ENCODE measurements at regions not wholly inside any gene's neighbourhood (a gene's known extent, or its start where the extent isn't known, plus 50 kb on each side); places are given as distances from the start of the nearest gene placed in this dataset.

DNA sequence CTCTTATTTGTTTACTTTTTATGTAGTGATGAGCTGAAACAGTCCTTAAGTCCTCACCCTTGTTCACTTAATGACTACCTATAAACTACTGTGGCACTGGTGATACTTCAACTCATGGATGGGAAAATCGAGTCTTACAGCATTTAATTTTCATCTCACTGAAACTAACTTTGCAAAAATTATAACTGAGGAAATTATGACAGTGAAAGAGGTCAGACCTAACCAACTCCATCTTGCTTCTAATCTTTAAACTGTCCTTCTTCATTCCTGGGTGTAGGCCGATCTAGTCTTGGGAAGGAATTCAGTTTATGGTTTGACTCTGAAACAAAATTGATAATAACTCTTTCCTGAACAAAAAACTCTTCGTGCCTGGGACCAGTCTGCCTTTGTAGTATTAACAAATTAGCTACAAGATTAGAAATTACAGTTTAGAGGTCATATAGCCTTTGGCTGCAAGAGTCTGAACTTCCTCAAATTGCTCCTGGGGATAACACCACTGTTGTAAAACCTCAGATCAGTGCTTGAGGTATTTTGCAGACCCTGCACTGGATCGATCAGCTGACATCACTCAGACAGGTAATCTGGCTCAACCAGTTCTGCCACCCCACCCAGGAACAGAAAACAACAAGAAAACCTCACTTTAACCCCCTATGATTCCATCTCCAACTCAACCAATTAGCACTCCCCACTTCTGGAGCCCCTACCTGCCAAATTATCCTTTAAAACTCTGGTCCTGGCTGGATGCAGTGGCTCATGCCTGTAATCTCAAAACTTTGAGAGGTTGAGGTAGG, 995.7 kb upstream of the PRKX start:
- H3K4me3 ChIP-seq: no peak overlapping the region
- no peak overlapping the region for H3K9ac ChIP-seq (ENCODE audit: insufficient read depth in 1 of 2, low read length in 2 of 2)
- H3K27ac ChIP-seq (ENCODE audit: low read depth in 1 of 2, low read length in 1 of 2): no peak overlapping the region
- TF ChIP-seq, protein P1, sequence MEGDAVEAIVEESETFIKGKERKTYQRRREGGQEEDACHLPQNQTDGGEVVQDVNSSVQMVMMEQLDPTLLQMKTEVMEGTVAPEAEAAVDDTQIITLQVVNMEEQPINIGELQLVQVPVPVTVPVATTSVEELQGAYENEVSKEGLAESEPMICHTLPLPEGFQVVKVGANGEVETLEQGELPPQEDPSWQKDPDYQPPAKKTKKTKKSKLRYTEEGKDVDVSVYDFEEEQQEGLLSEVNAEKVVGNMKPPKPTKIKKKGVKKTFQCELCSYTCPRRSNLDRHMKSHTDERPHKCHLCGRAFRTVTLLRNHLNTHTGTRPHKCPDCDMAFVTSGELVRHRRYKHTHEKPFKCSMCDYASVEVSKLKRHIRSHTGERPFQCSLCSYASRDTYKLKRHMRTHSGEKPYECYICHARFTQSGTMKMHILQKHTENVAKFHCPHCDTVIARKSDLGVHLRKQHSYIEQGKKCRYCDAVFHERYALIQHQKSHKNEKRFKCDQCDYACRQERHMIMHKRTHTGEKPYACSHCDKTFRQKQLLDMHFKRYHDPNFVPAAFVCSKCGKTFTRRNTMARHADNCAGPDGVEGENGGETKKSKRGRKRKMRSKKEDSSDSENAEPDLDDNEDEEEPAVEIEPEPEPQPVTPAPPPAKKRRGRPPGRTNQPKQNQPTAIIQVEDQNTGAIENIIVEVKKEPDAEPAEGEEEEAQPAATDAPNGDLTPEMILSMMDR (IDR thresholded peaks at IDR 0.05; ENCODE audit: control extremely low read depth, extremely low read depth): no peak
- DNase-seq: no peak
- peaks cover 0 to 3% (median 0%) of the 10 kb centered on the region in 4 donors for H3K9me3 ChIP-seq (ENCODE audit: control insufficient read depth in 4 of 4, insufficient read depth in 3 of 4, low read length in 3 of 4)
- WGBS, 2 donors: 53 to 56% methylated on average over 4 of the region's 4 CpGs
- peaks cover 0 to 2% (median 0%) of the 10 kb centered on the region in 3 donors for H3K27me3 ChIP-seq (ENCODE audit: control insufficient read depth in 3 of 3, insufficient read depth in 3 of 3, low read length in 2 of 3)
- H3K36me3 ChIP-seq (ENCODE audit: control insufficient read depth in 4 of 4, insufficient read depth in 4 of 4, low read length in 4 of 4): no peaks in the 10 kb centered on the region
- no peak for ATAC-seq (ENCODE audit: insufficient read depth, low FRiP score)
- H3K4me1 ChIP-seq (ENCODE audit: control insufficient read depth in 5 of 5, insufficient read depth in 5 of 5, low read length in 5 of 5): peaks cover 0 to 1% (median 0%) of the 10 kb centered on the region in 5 donors

DNA sequence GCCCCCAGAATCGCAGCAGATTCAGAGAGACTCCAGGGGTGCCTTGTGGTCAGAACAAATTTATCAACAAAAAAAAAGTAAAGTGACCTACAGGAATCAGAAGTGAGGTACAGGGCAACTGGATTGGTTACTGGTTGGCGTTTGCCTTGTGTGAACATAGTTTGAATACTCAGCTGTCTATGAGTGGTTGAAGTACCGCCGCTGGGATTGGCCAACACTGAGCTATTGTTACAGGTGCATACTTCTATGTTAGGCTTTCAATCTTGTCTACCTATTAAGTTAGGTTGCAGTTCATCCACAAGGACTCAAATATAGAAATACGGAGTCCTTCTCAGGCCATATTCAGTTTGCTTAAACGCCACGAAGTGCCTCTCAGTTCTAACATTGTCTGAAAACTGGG, 993.5 kb upstream of the PRKX start:
- peaks cover 0 to 3% (median 0%) of the 10 kb centered on the region in 4 donors for H3K9me3 ChIP-seq (ENCODE audit: control insufficient read depth in 4 of 4, insufficient read depth in 3 of 4, low read length in 3 of 4)
- 80 to 94% methylated on average over 7 of the region's 7 CpGs for WGBS, 2 donors
- H3K4me3 ChIP-seq: no peak overlapping the region
- no peak for ATAC-seq (ENCODE audit: insufficient read depth, low FRiP score)
- TF ChIP-seq, protein P1 (IDR thresholded peaks at IDR 0.05; ENCODE audit: control extremely low read depth, extremely low read depth): no peak
- H3K9ac ChIP-seq (ENCODE audit: insufficient read depth in 1 of 2, low read length in 2 of 2): no peak overlapping the region
- peaks cover 0 to 1% (median 0%) of the 10 kb centered on the region in 5 donors for H3K4me1 ChIP-seq (ENCODE audit: control insufficient read depth in 5 of 5, insufficient read depth in 5 of 5, low read length in 5 of 5)
- no peaks in the 10 kb centered on the region for H3K36me3 ChIP-seq (ENCODE audit: control insufficient read depth in 4 of 4, insufficient read depth in 4 of 4, low read length in 4 of 4)
- DNase-seq: no peak
- H3K27me3 ChIP-seq (ENCODE audit: control insufficient read depth in 3 of 3, insufficient read depth in 3 of 3, low read length in 2 of 3): peaks cover 0 to 2% (median 0%) of the 10 kb centered on the region in 3 donors
- no peak overlapping the region for H3K27ac ChIP-seq (ENCODE audit: low read depth in 1 of 2, low read length in 1 of 2)

DNA sequence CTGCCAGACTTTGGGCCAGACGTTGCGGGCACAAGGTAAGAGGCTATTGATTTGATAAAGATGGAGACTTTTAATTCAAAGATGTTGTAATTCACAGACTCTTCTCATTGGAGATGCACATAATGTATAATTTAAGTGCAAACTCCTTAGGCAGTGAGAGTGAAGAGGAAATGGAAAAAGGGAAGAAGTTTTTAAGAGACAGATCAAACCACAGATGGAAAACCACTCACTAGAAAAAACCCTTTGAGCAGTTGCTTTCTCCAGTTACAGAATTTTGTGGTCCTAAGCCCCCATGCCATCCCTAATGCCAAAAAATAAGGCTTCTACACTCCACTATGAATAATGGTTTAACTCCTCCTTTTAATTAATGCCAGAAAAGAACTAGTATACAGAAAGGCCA, 977.1 kb upstream of the PRKX start:
- Histone ChIP-seq H3K4me3 (no peak overlapping the region), H3K9ac (ENCODE audit: insufficient read depth in 1 of 2, low read length in 2 of 2) (no peak overlapping the region), H3K9me3 (ENCODE audit: control insufficient read depth in 4 of 4, insufficient read depth in 3 of 4, low read length in 3 of 4) (no peaks in the 10 kb centered on the region), H3K36me3 (ENCODE audit: control insufficient read depth in 4 of 4, insufficient read depth in 4 of 4, low read length in 4 of 4) (no peaks in the 10 kb centered on the region), H3K27me3 (ENCODE audit: control insufficient read depth in 3 of 3, insufficient read depth in 3 of 3, low read length in 2 of 3) (no peaks in the 10 kb centered on the region), H3K4me1 (ENCODE audit: control insufficient read depth in 5 of 5, insufficient read depth in 5 of 5, low read length in 5 of 5) (no peaks in the 10 kb centered on the region), H3K27ac (ENCODE audit: low read depth in 1 of 2, low read length in 1 of 2) (no peak overlapping the region)
- 85 to 94% methylated on average over 2 of the region's 2 CpGs for WGBS, 2 donors
- DNase-seq (no peak), ATAC-seq (ENCODE audit: insufficient read depth, low FRiP score) (no peak)
- TF ChIP-seq, protein P1 (IDR thresholded peaks at IDR 0.05; ENCODE audit: control extremely low read depth, extremely low read depth): no peak

Measured in lung (tissue), 11 donors.